SJSA1 (cell line): ENCODE measurements at regions not wholly inside any gene's neighbourhood (a gene's known extent, or its start where the extent isn't known, plus 50 kb on each side); places are given as distances from the start of the nearest gene placed in this dataset.

ENCODE experiments used
- DNase-seq, 2 experiments: peaks; one replicate each; pipeline ENCODE4 v3.0.0-alpha.2; 2015 to 2020; ENCODE audit warnings: low spot score in 2 of 2, low read depth in 1 of 2
- H3K27ac ChIP-seq: fragments of 250-450 bp; sonication (Bioruptor Pico); 2 replicates; pipeline ENCODE4 v1.5.1; 2020; ENCODE audit warnings: mild to moderate bottlenecking, moderate library complexity
- H3K27me3 ChIP-seq: fragments of 250-450 bp; sonication (Bioruptor Pico); replicated peaks from 2 replicates; pipeline ENCODE4 v1.5.1; 2020; ENCODE audit warnings: mild to moderate bottlenecking, moderate library complexity
- H3K36me3 ChIP-seq: fragments of 250-450 bp; sonication (Bioruptor Pico); 2 replicates; pipeline ENCODE4 v1.5.1; 2020; ENCODE audit warnings: mild to moderate bottlenecking
- H3K4me1 ChIP-seq: fragments of 250-450 bp; sonication (Bioruptor Pico); replicated peaks from 2 replicates; pipeline ENCODE4 v1.6.1; 2021; ENCODE audit warnings: mild to moderate bottlenecking
- H3K4me3 ChIP-seq: fragments of 250-450 bp; sonication (Bioruptor Pico); 2 replicates; pipeline ENCODE4 v1.5.1; 2020; ENCODE audit warnings: mild to moderate bottlenecking
- H3K9me3 ChIP-seq: fragments of 250-450 bp; sonication (Bioruptor Pico); replicated peaks from 2 replicates; pipeline ENCODE4 v1.5.1; 2020; ENCODE audit warnings: mild to moderate bottlenecking

DNA sequence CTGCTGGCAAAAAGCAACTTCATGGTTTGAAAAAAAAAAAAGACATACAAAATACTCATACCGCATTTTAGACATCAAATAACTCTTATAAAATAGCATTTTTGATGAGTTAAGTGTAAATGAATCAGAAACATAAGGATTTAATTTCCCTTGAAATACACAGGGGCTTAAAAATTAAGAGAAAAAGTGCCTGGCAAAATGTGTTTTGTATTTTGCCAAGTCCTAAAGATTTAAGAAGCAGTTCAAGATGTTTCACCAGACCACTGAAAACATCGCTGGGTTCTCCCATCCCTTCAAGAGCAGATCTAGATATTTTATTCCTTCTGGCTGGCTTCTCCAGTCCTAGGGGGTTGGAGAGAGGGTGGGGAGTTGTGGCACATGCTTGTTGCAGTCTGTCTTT lies 396.4 kb downstream of the INHBA start:
- Histone ChIP-seq H3K4me1 (no peaks in the 10 kb centered on the region), H3K9me3 (no peaks in the 10 kb centered on the region), H3K4me3 (no peak overlapping the region), H3K27ac (no peak overlapping the region), H3K27me3 (no peaks in the 10 kb centered on the region), H3K36me3 (no peaks in the 10 kb centered on the region)
- DNase-seq, result no peak

GRCh38 chr7:41305001-41305400 lies 397.9 kb downstream of the INHBA start:
- Histone ChIP-seq H3K27ac (no peak overlapping the region), H3K9me3 (no peaks in the 10 kb centered on the region), H3K36me3 (no peaks in the 10 kb centered on the region), H3K27me3 (no peaks in the 10 kb centered on the region), H3K4me1 (no peaks in the 10 kb centered on the region), H3K4me3 (no peak overlapping the region)
- DNase-seq, result no peak

DNA sequence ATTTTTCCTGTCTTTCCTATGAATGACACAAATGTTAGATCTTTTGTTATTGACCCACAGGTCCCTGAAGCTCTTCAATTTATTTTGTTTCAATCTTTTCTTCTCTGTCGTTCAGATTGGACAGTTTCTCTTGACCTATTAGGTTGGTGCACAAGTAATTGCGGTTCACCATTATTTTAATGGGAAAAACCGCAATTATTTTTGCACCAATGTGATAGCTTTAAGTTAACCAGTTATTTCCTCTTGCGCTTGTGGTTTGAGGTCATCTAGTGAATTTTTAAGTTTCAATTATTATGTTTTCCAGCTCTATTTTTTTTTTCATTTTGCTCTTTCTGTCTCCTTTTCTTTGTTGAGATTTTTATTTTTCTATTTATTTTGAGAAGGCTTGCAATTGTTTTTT lies 399.2 kb downstream of the INHBA start:
- Histone ChIP-seq H3K4me3 (no peak overlapping the region), H3K36me3 (no peaks in the 10 kb centered on the region), H3K27ac (no peak overlapping the region), H3K4me1 (no peaks in the 10 kb centered on the region), H3K9me3 (no peaks in the 10 kb centered on the region), H3K27me3 (no peaks in the 10 kb centered on the region)
- no peak for DNase-seq

DNA sequence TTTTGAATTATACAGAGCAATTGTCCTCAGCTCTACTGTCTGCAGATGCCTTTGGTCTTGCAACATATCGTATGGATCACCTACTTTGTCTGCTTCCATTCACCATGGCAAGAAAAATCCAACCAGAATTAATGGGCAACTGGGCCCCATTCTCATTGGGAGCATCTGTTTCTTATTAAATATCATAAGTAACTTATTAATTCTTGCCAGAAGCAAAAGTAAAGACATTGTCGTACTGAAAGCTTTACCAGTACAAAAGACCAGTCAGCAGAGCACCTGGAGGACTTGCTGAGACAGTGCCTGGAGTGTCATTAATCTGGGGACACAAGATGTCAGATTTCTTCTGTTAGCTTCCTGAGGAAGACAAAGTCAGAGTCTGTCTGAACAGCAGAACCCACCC lies 404.5 kb downstream of the INHBA start:
- no peak for DNase-seq
- Histone ChIP-seq H3K9me3 (no peaks in the 10 kb centered on the region), H3K4me3 (no peak overlapping the region), H3K27me3 (no peaks in the 10 kb centered on the region), H3K36me3 (no peaks in the 10 kb centered on the region), H3K27ac (no peak overlapping the region), H3K4me1 (no peaks in the 10 kb centered on the region)

DNA sequence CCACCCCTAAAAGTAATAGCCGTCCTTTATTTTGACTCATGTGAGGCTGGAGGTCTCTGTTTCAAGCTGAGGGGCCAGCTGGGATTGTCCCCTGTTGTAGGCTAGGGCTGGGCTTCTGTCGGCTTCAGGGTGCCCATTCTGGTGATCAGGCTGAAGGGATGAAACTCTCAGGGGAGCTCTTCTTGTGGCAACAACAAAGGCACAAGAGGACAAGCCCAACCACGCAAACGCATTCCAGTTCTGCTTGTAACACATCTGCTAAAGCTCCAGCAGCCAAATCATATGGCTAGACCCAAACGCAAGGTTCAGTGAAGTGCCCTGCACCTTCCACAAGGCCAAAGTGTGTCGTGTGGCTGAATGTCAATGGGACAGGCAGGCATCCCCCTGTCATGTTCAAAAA lies 405.7 kb downstream of the INHBA start:
- H3K36me3 ChIP-seq, result no peaks in the 10 kb centered on the region

DNA sequence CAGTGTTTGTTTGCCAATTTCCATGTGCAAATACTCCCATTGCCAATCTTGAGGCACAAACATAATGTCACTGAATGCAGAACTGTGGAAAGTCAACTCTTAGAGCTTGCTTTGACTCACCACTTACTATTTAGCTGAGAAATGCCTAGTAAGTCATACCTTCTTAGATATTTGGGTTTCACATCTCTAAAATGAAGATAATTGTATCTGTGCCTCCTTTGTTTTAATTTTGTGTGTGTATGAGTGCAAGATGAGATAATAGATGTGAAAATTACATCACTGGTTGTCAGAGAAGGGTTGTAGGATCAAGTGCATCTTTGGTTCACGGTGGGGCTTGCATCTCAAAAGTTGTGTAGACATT lies 407.5 kb downstream of the INHBA start:
- Histone ChIP-seq H3K27me3 (no peaks in the 10 kb centered on the region), H3K4me1 (no peaks in the 10 kb centered on the region)

More for the DNA sequence above, 405.7 kb downstream of the INHBA start:
- no peak for DNase-seq
- H3K27ac ChIP-seq, result no peak overlapping the region
- no peaks in the 10 kb centered on the region for H3K4me1 ChIP-seq
- H3K4me3 ChIP-seq, result no peak overlapping the region
- no peaks in the 10 kb centered on the region for H3K27me3 ChIP-seq
- H3K9me3 ChIP-seq, result no peaks in the 10 kb centered on the region

GRCh38 chr7:41294556-41295454 lies 408.1 kb downstream of the INHBA start:
- DNase-seq, result no peak
- Histone ChIP-seq H3K9me3 (no peaks in the 10 kb centered on the region), H3K27me3 (no peaks in the 10 kb centered on the region), H3K4me3 (no peak overlapping the region), H3K36me3 (no peaks in the 10 kb centered on the region), H3K27ac (no peak overlapping the region), H3K4me1 (no peaks in the 10 kb centered on the region)

More for the DNA sequence above, 407.5 kb downstream of the INHBA start:
- DNase-seq, result no peak
- no peaks in the 10 kb centered on the region for H3K9me3 ChIP-seq
- H3K36me3 ChIP-seq, result no peaks in the 10 kb centered on the region
- H3K27ac ChIP-seq, result no peak overlapping the region
- no peak overlapping the region for H3K4me3 ChIP-seq

- H3K36me3 ChIP-seq, result no peaks in the 10 kb centered on the region
- no peak overlapping the region for H3K27ac ChIP-seq
- H3K9me3 ChIP-seq, result no peaks in the 10 kb centered on the region
- no peak for DNase-seq
- no peaks in the 10 kb centered on the region for H3K4me1 ChIP-seq
- H3K4me3 ChIP-seq, result no peak overlapping the region
- no peaks in the 10 kb centered on the region for H3K27me3 ChIP-seq
These were observed 410.4 kb downstream of the INHBA start for GRCh38 chr7:41292487-41292886.

GRCh38 chr7:41287559-41288335 lies 415.1 kb downstream of the INHBA start:
- H3K27ac ChIP-seq, result no peak overlapping the region
- H3K36me3 ChIP-seq, result no peaks in the 10 kb centered on the region
- H3K27me3 ChIP-seq, result no peaks in the 10 kb centered on the region
- H3K4me3 ChIP-seq, result no peak overlapping the region
- DNase-seq, result no peak
- no peaks in the 10 kb centered on the region for H3K9me3 ChIP-seq
- H3K4me1 ChIP-seq, result no peaks in the 10 kb centered on the region

- no peaks in the 10 kb centered on the region for H3K9me3 ChIP-seq
- H3K4me3 ChIP-seq, result no peak overlapping the region
- H3K27me3 ChIP-seq, result no peaks in the 10 kb centered on the region
- DNase-seq, result no peak
- H3K36me3 ChIP-seq, result no peaks in the 10 kb centered on the region
- no peak overlapping the region for H3K27ac ChIP-seq
- no peaks in the 10 kb centered on the region for H3K4me1 ChIP-seq
These were observed 422.4 kb downstream of the INHBA start for GRCh38 chr7:41280491-41280890.

DNA sequence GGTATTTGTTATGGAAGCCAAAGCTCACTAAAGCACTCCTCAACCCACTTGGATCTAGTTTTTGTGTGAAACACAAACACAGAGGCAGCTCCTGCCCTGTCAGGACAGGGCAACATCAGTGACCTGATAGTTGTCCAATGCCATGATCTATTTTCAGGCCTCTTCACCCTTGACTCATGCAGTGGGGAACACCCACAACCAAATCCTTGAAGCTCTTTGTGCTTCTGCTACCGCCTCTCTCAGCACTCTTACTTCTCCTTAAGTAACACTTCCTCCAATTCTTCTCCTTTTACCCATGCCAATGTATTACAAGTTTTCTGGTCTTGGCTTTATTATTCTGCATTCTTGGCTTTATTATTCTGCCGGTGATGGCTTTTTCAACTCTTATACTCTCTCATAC lies 425.3 kb downstream of the INHBA start:
- H3K9me3 ChIP-seq, result no peaks in the 10 kb centered on the region
- no peak overlapping the region for H3K27ac ChIP-seq
- no peaks in the 10 kb centered on the region for H3K36me3 ChIP-seq
- DNase-seq, result no peak
- no peaks in the 10 kb centered on the region for H3K4me1 ChIP-seq
- H3K27me3 ChIP-seq, result no peaks in the 10 kb centered on the region
- H3K4me3 ChIP-seq, result no peak overlapping the region

- no peaks in the 10 kb centered on the region for H3K36me3 ChIP-seq
- no peaks in the 10 kb centered on the region for H3K9me3 ChIP-seq
- no peak overlapping the region for H3K4me3 ChIP-seq
- no peak for DNase-seq
- H3K27me3 ChIP-seq, result no peaks in the 10 kb centered on the region
- no peak overlapping the region for H3K27ac ChIP-seq
- no peaks in the 10 kb centered on the region for H3K4me1 ChIP-seq
These were observed 427.6 kb downstream of the INHBA start for GRCh38 chr7:41275255-41275654.

GRCh38 chr7:41274179-41274578 lies 428.7 kb downstream of the INHBA start:
- no peak for DNase-seq
- Histone ChIP-seq H3K9me3 (no peaks in the 10 kb centered on the region), H3K27me3 (no peaks in the 10 kb centered on the region), H3K4me1 (no peaks in the 10 kb centered on the region), H3K4me3 (no peak overlapping the region), H3K36me3 (no peaks in the 10 kb centered on the region), H3K27ac (no peak overlapping the region)

DNA sequence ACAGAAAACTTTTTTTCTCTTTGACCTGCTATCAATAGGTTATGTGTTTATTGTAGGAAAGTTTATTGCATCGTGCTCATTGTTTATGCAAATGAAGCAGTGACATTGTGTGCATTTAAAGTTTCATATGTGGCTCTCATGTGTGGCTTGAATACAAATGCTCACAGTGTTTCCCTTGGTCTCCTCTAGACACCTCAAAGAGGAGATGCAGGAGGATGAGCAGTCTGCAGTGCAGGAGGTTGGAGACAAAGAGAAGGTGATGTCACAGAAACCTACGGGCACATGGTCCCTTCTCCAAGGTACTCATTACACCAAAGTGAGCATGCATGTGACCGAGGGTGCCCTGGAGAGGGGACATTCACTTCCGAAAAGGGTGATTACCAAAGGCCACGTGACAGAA lies 430.2 kb downstream of the INHBA start:
- H3K27ac ChIP-seq, result no peak overlapping the region
- H3K4me1 ChIP-seq, result no peaks in the 10 kb centered on the region
- no peaks in the 10 kb centered on the region for H3K36me3 ChIP-seq
- no peak for DNase-seq
- H3K4me3 ChIP-seq, result no peak overlapping the region
- no peaks in the 10 kb centered on the region for H3K9me3 ChIP-seq
- no peaks in the 10 kb centered on the region for H3K27me3 ChIP-seq
